CD4-positive, alpha-beta T cell (primary cell): ENCODE measurements at regions not wholly inside any gene's neighbourhood (a gene's known extent, or its start where the extent isn't known, plus 50 kb on each side); places are given as distances from the start of the nearest gene placed in this dataset.
"Not testable (repeated sequence)": the region's sequence is repeated elsewhere in the genome, so short reads cannot be mapped to it uniquely, and the experiment has no call there.

ENCODE experiments used
- ATAC-seq: fragments of 200-7000 bp; cut with Tn5 transposase; one replicate; pipeline ENCODE4 v1.10.0; 2022; ENCODE audit warnings: mild to moderate bottlenecking; ENCODE audit not compliant: poor library complexity
- CTCF ChIA-PET: fragments of 350-600 bp; sonication (Branson Sonifier 250); formaldehyde crosslinking; loops from one replicate; lab custom pipeline; 2021; ENCODE audit warnings: antibody characterized with exemption, inconsistent platforms; lab: Charles Lee
- POLR2A ChIA-PET: fragments of 350-600 bp; sonication (Branson Sonifier 250); formaldehyde crosslinking; loops from one replicate; lab custom pipeline; 2021; ENCODE audit warnings: antibody characterized with exemption, inconsistent platforms; lab: Charles Lee
- DNase-seq, 14 experiments: peaks; one replicate each; pipeline ENCODE4 v3.0.0-alpha.2; 2013 to 2020; ENCODE audit warnings: mixed read lengths in 2 of 14
- H3K27ac ChIP-seq, 2 donors: one replicate each; pipeline versions ENCODE4 v1.5.1 to v1.7.0; 2013; ENCODE audit warnings: low read length in 2 of 2, low read depth in 1 of 2, mild to moderate bottlenecking in 1 of 2
- H3K27me3 ChIP-seq, 2 experiments: 1 replicate in 1 of 2; 2 replicates in 1 of 2; pipeline versions ENCODE4 v1.6.1 to v1.7.0; 2013; ENCODE audit warnings: low read length in 2 of 2, control low read depth in 1 of 2, mild to moderate bottlenecking in 1 of 2, moderate library complexity in 1 of 2; ENCODE audit not compliant: insufficient read depth in 2 of 2, control insufficient read depth in 1 of 2
- H3K36me3 ChIP-seq: one replicate; pipeline ENCODE4 v1.6.1; 2013; ENCODE audit warnings: low read length, control low read depth; ENCODE audit not compliant: insufficient read depth
- H3K4me1 ChIP-seq: one replicate; pipeline ENCODE4 v1.6.1; 2013; ENCODE audit warnings: low read length, control low read depth; ENCODE audit not compliant: insufficient read depth
- H3K4me3 ChIP-seq: one replicate; pipeline ENCODE4 v1.5.1; 2013; ENCODE audit warnings: mild to moderate bottlenecking, low read length, moderate library complexity
- H3K9me3 ChIP-seq, 2 experiments: 1 replicate in 1 of 2; 2 replicates in 1 of 2; pipeline versions ENCODE4 v1.6.1 to v1.7.0; 2013; ENCODE audit warnings: low read length in 2 of 2, mild to moderate bottlenecking in 2 of 2, control low read depth in 1 of 2, moderate library complexity in 1 of 2; ENCODE audit not compliant: control insufficient read depth in 1 of 2, insufficient read depth in 1 of 2
- H3K27ac Mint-ChIP-seq: one replicate; pipeline ENCODE4 v1.8.0; 2020; ENCODE audit warnings: mixed read lengths
- H3K27me3 Mint-ChIP-seq: one replicate; pipeline ENCODE4 v1.8.0; 2021; ENCODE audit warnings: mixed read lengths
- H3K36me3 Mint-ChIP-seq: one replicate; pipeline ENCODE4 v1.8.0; 2021; ENCODE audit warnings: low read depth, mixed read lengths
- H3K4me1 Mint-ChIP-seq: one replicate; pipeline ENCODE4 v1.8.0; 2021; ENCODE audit warnings: low read depth, mixed read lengths
- H3K4me3 Mint-ChIP-seq: one replicate; pipeline ENCODE4 v1.8.0; 2020; ENCODE audit warnings: mild to moderate bottlenecking, mixed read lengths
- H3K9me3 Mint-ChIP-seq: one replicate; pipeline ENCODE4 v1.8.0; 2020; ENCODE audit warnings: mixed read lengths
- intact Hi-C, 2 experiments: fragments of 100-400 bp; cut with DNase I in 1 of 2; cut with micrococcal nuclease in 1 of 2; formaldehyde crosslinking; loops; one replicate each; pipeline versions ENCODE4 v1.15.1 to v1.9.0; 2023 to 2025; cut with DNase I, micrococcal nuclease
- TF ChIP-seq, protein P1 (sequence below): fragments of 200-600 bp; IDR thresholded peaks from one replicate; pipeline ENCODE4 v1.8.0; 2022; ENCODE audit warnings: antibody characterized with exemption, mild to moderate bottlenecking

DNA sequence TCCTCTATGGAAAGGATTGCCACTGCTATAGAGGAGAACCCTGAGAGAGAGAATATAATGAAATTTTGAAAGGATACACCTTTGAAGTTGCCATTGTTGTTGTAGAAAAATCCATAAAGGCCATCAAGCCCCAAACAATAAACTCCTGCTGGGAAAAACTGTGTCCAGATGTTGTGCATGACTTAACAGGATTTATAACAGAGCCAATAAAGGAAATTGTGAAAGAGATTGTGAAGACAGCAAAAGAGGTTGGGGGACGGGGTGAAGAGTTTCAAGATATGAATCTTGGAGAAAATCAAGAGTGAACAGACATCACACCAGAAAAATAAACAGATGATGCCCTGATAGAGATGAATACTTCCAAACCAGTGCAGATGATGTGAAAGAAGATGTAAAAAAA lies 396.4 kb downstream of the BCKDHB start:
- no peak for DNase-seq
- TF ChIP-seq, protein P1, sequence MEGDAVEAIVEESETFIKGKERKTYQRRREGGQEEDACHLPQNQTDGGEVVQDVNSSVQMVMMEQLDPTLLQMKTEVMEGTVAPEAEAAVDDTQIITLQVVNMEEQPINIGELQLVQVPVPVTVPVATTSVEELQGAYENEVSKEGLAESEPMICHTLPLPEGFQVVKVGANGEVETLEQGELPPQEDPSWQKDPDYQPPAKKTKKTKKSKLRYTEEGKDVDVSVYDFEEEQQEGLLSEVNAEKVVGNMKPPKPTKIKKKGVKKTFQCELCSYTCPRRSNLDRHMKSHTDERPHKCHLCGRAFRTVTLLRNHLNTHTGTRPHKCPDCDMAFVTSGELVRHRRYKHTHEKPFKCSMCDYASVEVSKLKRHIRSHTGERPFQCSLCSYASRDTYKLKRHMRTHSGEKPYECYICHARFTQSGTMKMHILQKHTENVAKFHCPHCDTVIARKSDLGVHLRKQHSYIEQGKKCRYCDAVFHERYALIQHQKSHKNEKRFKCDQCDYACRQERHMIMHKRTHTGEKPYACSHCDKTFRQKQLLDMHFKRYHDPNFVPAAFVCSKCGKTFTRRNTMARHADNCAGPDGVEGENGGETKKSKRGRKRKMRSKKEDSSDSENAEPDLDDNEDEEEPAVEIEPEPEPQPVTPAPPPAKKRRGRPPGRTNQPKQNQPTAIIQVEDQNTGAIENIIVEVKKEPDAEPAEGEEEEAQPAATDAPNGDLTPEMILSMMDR = no peak
- Histone ChIP-seq H3K36me3 (no peaks in the 10 kb centered on the region), H3K27me3 (no peaks in the 10 kb centered on the region), H3K4me3 (no peak overlapping the region), H3K4me1 (no peaks in the 10 kb centered on the region), H3K9me3 (peaks cover 0 to 3% of the 10 kb centered on the region in 2 experiments), H3K27ac (no peak overlapping the region)
- intact Hi-C loops = no loop called here
- peaks cover 6% of the 10 kb centered on the region for H3K9me3 Mint-ChIP-seq
- H3K27ac Mint-ChIP-seq = no peak overlapping the region
- ChIA-PET CTCF (no interaction called here), POLR2A (no interaction called here)
- H3K36me3 Mint-ChIP-seq = no peaks in the 10 kb centered on the region
- no peak overlapping the region for H3K4me3 Mint-ChIP-seq
- no peak for ATAC-seq
- H3K4me1 Mint-ChIP-seq = no peaks in the 10 kb centered on the region
- peaks cover 7% of the 10 kb centered on the region for H3K27me3 Mint-ChIP-seq

DNA sequence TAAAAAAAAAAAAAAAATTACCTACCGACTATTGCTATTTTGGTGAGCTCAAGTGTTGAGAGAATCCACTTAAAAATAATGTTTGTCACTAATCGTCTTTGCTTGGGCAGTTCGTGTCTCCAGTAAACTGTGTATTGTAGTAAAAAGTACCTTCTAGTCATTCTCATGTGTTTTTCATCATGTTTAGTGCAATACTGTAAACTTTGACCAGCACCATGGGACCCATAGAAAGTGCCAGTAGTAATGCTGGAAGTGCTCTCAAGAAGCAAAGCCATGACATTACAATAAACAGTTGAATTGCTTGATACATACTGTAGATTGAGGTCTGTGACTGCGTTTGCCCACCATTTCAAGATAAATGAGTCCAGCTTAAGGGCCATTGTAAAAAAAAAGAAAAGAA lies 395.2 kb downstream of the BCKDHB start:
- Mint-ChIP-seq H3K36me3 (no peaks in the 10 kb centered on the region), H3K4me1 (no peaks in the 10 kb centered on the region), H3K9me3 (peaks cover 6% of the 10 kb centered on the region), H3K27ac (no peak overlapping the region), H3K4me3 (no peak overlapping the region), H3K27me3 (peaks cover 7% of the 10 kb centered on the region)
- no peaks in the 10 kb centered on the region for H3K27me3 ChIP-seq
- POLR2A ChIA-PET = no interaction called here
- ATAC-seq = no peak
- no peak for DNase-seq
- no peak overlapping the region for H3K27ac ChIP-seq
- no peaks in the 10 kb centered on the region for H3K4me1 ChIP-seq
- TF ChIP-seq, protein P1 = no peak
- H3K36me3 ChIP-seq = no peaks in the 10 kb centered on the region
- intact Hi-C loops = no loop called here
- H3K4me3 ChIP-seq = no peak overlapping the region
- peaks cover 0 to 4% of the 10 kb centered on the region in 2 experiments for H3K9me3 ChIP-seq
- CTCF ChIA-PET = no interaction called here

DNA sequence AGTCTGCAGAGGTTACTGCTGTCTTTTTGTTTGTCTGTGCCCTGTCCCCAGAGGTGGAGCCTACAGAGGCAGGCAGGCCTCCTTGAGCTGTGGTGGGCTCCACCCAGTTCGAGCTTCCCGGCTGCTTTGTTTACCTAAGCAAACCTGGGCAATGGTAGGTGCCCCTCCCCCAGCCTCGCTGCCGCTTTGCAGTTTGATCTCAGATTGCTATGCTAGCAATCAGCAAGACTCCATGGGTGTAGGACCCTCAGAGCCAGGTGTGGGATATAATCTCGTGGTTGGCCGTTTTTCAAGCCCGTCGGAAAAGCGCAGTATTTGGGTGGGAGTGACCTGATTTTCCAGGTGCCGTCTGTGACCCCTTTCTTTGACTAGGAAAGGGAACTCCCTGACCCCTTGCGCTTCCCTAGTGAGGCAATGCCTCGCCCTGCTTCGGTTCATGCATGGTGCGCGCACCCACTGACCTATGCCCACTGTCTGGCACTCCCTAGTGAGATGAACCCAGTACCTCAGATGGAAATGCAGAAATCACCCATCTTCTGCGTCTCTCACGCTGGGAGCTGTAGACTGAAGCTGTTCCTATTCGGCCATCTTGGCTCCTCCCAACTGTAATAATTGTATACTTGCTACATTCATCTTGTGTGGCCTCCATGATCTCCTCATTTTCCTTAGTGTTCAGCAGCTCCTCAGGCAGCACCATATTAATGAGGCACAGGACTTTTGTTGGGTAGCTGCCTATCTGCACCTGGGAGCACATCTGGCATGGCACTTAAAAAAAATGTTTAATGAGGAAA lies 391.4 kb downstream of the BCKDHB start:
- POLR2A ChIA-PET, H3K4me3 ChIP-seq, H3K36me3 ChIP-seq, H3K9me3 Mint-ChIP-seq, DNase-seq, H3K36me3 Mint-ChIP-seq, H3K4me1 ChIP-seq, intact Hi-C loops, ATAC-seq, H3K27me3 Mint-ChIP-seq, CTCF ChIA-PET, H3K9me3 ChIP-seq, H3K27ac ChIP-seq, H3K27me3 ChIP-seq, H3K4me3 Mint-ChIP-seq, H3K4me1 Mint-ChIP-seq, H3K27ac Mint-ChIP-seq: not testable (repeated sequence)
